IMR-90 (cell line): ENCODE measurements at regions not wholly inside any gene's neighbourhood (a gene's known extent, or its start where the extent isn't known, plus 50 kb on each side); places are given as distances from the start of the nearest gene placed in this dataset.

Experiments
- ATAC-seq: fragments of 200-7000 bp; cut with Tn5 transposase; 2 replicates; pipeline ENCODE4 v1.9.1; 2020; ENCODE audit warnings: low read depth, mild to moderate bottlenecking, moderate library complexity
- BruUV-seq: library from RNA; stranded (reverse); fragments of 400-500 nt; replicated peaks from 2 replicates; lab custom pipeline; 2021; lab: Mats Ljungman, UMichigan
- CTCF ChIA-PET: fragments of 300-600 bp; formaldehyde crosslinking; extraction: SDS; loops from one replicate; lab custom pipeline; 2021; ENCODE audit warnings: antibody characterized with exemption; lab: Yijun Ruan, JAX
- POLR2A ChIA-PET: fragments of 300-600 bp; sonication (Branson Sonifier 250); formaldehyde crosslinking; loops from one replicate; lab custom pipeline; 2022; ENCODE audit warnings: antibody characterized with exemption; ENCODE audit not compliant: unreplicated experiment; lab: Charles Lee
- DNase-seq: peaks from one replicate; pipeline ENCODE4 v3.0.0; 2013
- H2AFZ ChIP-seq: replicated peaks from 2 replicates; pipeline ENCODE3; 2013; ENCODE audit warnings: low read length, mild to moderate bottlenecking; ENCODE audit not compliant: poor library complexity
- H2AK5ac ChIP-seq: 2 replicates; pipeline ENCODE4 v1.6.1; 2013; ENCODE audit warnings: low read depth, low read length, inconsistent platforms
- H2AK9ac ChIP-seq: replicated peaks from 2 replicates; pipeline ENCODE3; 2013; ENCODE audit warnings: mild to moderate bottlenecking, low read depth, low read length, moderate library complexity; ENCODE audit not compliant: poor library complexity
- H2BK120ac ChIP-seq: 2 replicates; pipeline ENCODE4 v1.6.1; 2013; ENCODE audit warnings: low read depth, low read length, inconsistent platforms
- H2BK15ac ChIP-seq: 3 replicates; pipeline ENCODE4 v1.6.1; 2013; ENCODE audit warnings: low read depth, low read length, inconsistent platforms
- H2BK20ac ChIP-seq: 2 replicates; pipeline ENCODE4 v1.6.1; 2013; ENCODE audit warnings: low read depth, mild to moderate bottlenecking, inconsistent platforms, low read length, moderate library complexity
- H2BK5ac ChIP-seq: 2 replicates; pipeline ENCODE4 v1.6.1; 2013; ENCODE audit warnings: mild to moderate bottlenecking, low read depth, low read length, inconsistent platforms; ENCODE audit not compliant: poor library complexity, severe bottlenecking
- H3K14ac ChIP-seq: replicated peaks from 2 replicates; pipeline ENCODE4 v1.6.1; 2013; ENCODE audit warnings: low read depth, low read length, inconsistent platforms
- H3K18ac ChIP-seq: 2 replicates; pipeline ENCODE4 v1.6.1; 2013; ENCODE audit warnings: low read depth, low read length, control low read depth
- H3K23ac ChIP-seq: 2 replicates; pipeline ENCODE4 v1.6.1; 2013; ENCODE audit warnings: low read depth, low read length, inconsistent platforms
- H3K27ac ChIP-seq: 2 replicates; pipeline ENCODE4 v1.5.1; 2013; ENCODE audit warnings: mild to moderate bottlenecking, control low read depth, low read length; ENCODE audit not compliant: insufficient read depth
- H3K27me3 ChIP-seq: 2 replicates; pipeline ENCODE4 v1.6.1; 2013; ENCODE audit warnings: low read length; ENCODE audit not compliant: control insufficient read depth, insufficient read depth
- H3K36me3 ChIP-seq: 2 replicates; pipeline ENCODE4 v1.6.1; 2013; ENCODE audit warnings: low read length, mixed read lengths; ENCODE audit not compliant: control insufficient read depth, insufficient read depth
- H3K4ac ChIP-seq: 2 replicates; pipeline ENCODE4 v1.6.1; 2013; ENCODE audit warnings: low read depth, low read length, inconsistent platforms
- H3K4me1 ChIP-seq: 2 replicates; pipeline ENCODE4 v1.6.1; 2013; ENCODE audit warnings: low read length, mixed read lengths; ENCODE audit not compliant: control insufficient read depth, insufficient read depth
- H3K4me2 ChIP-seq: 2 replicates; pipeline ENCODE4 v1.6.1; 2013; ENCODE audit warnings: low read depth, mild to moderate bottlenecking, control low read depth, low read length, moderate library complexity
- H3K4me3 ChIP-seq: 2 replicates; pipeline ENCODE4 v1.5.1; 2013; ENCODE audit warnings: low read depth, mild to moderate bottlenecking, control low read depth, low read length, moderate library complexity; ENCODE audit not compliant: insufficient read depth
- H3K56ac ChIP-seq: 2 replicates; pipeline ENCODE4 v1.6.1; 2013; ENCODE audit warnings: low read length, inconsistent platforms; ENCODE audit not compliant: insufficient read depth; ENCODE audit errors: extremely low read depth
- H3K79me1 ChIP-seq, 2 experiments: 2 replicates each; pipeline ENCODE4 v1.6.1; 2013; ENCODE audit warnings: low read length in 2 of 2, inconsistent platforms in 1 of 2, low read depth in 1 of 2
- H3K9ac ChIP-seq: 2 replicates; pipeline ENCODE4 v1.6.1; 2013; ENCODE audit warnings: low read depth, low read length, control low read depth
- H3K9me1 ChIP-seq: 2 replicates; pipeline ENCODE4 v1.6.1; 2013; ENCODE audit warnings: low read length, inconsistent platforms; ENCODE audit not compliant: insufficient read depth
- H3K9me3 ChIP-seq: 2 replicates; pipeline ENCODE4 v1.6.1; 2013; ENCODE audit warnings: low read length; ENCODE audit not compliant: control insufficient read depth, insufficient read depth
- H4K20me1 ChIP-seq: 2 replicates; pipeline ENCODE4 v1.6.1; 2013; ENCODE audit warnings: low read length, inconsistent platforms; ENCODE audit not compliant: insufficient read depth
- H4K5ac ChIP-seq: 2 replicates; pipeline ENCODE4 v1.6.1; 2013; ENCODE audit warnings: mild to moderate bottlenecking, low read depth, low read length, control low read depth
- H4K8ac ChIP-seq, 2 experiments: 2 replicates each; pipeline ENCODE4 v1.6.1; 2013; ENCODE audit warnings: low read depth in 2 of 2, low read length in 2 of 2, control low read depth in 1 of 2, inconsistent platforms in 1 of 2
- H4K91ac ChIP-seq: 2 replicates; pipeline ENCODE4 v1.6.1; 2013; ENCODE audit warnings: low read depth, low read length, inconsistent platforms; ENCODE audit not compliant: insufficient read depth
- NFE2L2 ChIP-seq: fragments of 150-350 bp; IDR thresholded peaks from 2 replicates; pipeline ENCODE4 v1.6.1; 2016; ENCODE audit warnings: low read depth, mild to moderate bottlenecking, low read length
- POLR2A ChIP-seq: IDR thresholded peaks from 2 replicates; pipeline ENCODE4 v1.6.1; 2012; ENCODE audit warnings: mild to moderate bottlenecking, low read depth, low read length
- RAD21 ChIP-seq: IDR thresholded peaks from 2 replicates; pipeline ENCODE4 v1.6.1; 2012; ENCODE audit warnings: low read length, improper control_type of control experiment
- USF2 ChIP-seq: fragments of 150-350 bp; IDR thresholded peaks from 2 replicates; pipeline ENCODE4 v1.6.1; 2017; ENCODE audit warnings: mild to moderate bottlenecking, antibody characterized with exemption, low read length, low read depth
- WGBS, 2 experiments: methylation state at CpG; one replicate each; pipeline versions ENCODE4 v1.1.5 to v1.1.7; 2013; ENCODE audit warnings: missing lambda C conversion rate in 2 of 2; ENCODE audit not compliant: insufficient read length in 1 of 2; ENCODE audit errors: extremely low coverage in 2 of 2; 5-methylcytosine and 5-hydroxymethylcytosine counted together
- dilution Hi-C: fragments of 300-500 bp; cut with HindIII; formaldehyde crosslinking; loops from one replicate; pipeline ENCODE4 v1.14.3; 2018; ENCODE audit warnings: low sequenced_read_pairs; ENCODE audit not compliant: unreplicated experiment
- in situ Hi-C: fragments of 300-500 bp; cut with MboI; formaldehyde crosslinking; loops from 3 replicates; pipeline ENCODE4 v1.14.3; 2019; ENCODE audit warnings: low sequenced_read_pairs, inconsistent platforms, mixed read lengths
- intact Hi-C: fragments of 100-400 bp; cut with micrococcal nuclease; formaldehyde crosslinking; loops from 2 replicates; pipeline ENCODE4 v1.10.0; 2022

DNA sequence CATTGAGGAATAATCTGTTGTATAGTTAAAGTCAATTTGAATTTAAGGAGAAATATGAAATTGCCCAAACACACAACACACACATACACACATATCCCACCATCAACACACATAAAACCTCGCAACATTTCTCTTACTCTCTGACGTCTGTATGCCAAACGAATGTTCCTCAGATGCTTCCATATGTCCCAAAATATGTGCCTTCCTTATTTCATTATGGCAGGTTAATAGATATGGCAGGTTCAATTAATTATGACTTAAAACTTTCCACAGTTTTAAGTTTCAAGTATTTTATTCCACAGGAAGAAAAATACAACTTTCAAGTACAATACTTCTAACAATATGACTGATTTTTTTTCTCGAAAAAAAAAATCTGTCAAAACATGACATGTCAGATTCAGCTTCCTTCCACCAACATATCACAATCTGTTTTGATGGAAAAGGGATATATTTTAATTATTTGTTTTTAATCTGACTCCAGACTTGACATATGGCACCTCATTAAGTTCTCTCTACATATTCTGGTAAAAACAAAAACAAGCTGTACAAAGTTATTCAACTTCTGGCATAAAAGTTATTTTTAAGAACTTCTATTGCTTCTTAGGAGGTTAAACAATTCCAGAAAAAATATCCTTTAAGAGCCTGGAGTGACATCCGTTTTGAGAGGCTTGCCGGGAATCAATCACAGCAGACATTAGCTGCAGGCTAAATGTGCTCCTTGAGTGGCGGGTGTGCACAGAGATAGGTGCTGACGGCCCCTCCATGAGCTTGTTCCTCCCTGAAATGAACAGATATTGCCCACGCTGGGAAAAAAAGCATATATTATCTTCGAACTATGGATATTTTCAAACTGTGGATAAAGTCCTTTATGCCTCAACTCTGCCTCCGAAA, 812.7 kb downstream of the DCDC2C start:
- H4K20me1 ChIP-seq, result no peaks in the 10 kb centered on the region
- POLR2A ChIA-PET, result no interaction called here
- in situ Hi-C loops, result no loop called here
- DNase-seq (no peak), ATAC-seq (no peak)
- no peak overlapping the region for H2AK9ac ChIP-seq
- peaks cover 19% of the 10 kb centered on the region for H3K9me3 ChIP-seq
- no peaks in the 10 kb centered on the region for H3K4me1 ChIP-seq
- H3K4me3 ChIP-seq, result no peak overlapping the region
- TF ChIP-seq POLR2A (no peak), USF2 (no peak), RAD21 (no peak), NFE2L2 (no peak)
- H2BK20ac ChIP-seq, result no peak overlapping the region
- H2BK15ac ChIP-seq, result no peak overlapping the region
- WGBS, 2 experiments, result 100% methylated on average over 1 of the region's 11 CpGs; no CpG with 5 or more reads in 1 of the 2 experiments
- no peak overlapping the region for H3K4me2 ChIP-seq
- H3K9me1 ChIP-seq, result no peaks in the 10 kb centered on the region
- CTCF ChIA-PET, result interaction anchor here (0.7 kb wide), 1 partner anchor 259 kb away, joined by 6 read pairs; no protein-coding TSS in a partner anchor
- intact Hi-C loops, result no loop called here
- H2BK5ac ChIP-seq, result no peak overlapping the region
- H3K56ac ChIP-seq, result no peak overlapping the region
- no peak overlapping the region for H2AK5ac ChIP-seq
- H2AFZ ChIP-seq, result no peak overlapping the region
- H3K9ac ChIP-seq, result no peak overlapping the region
- no peaks in the 10 kb centered on the region for H3K27me3 ChIP-seq
- H2BK120ac ChIP-seq, result no peak overlapping the region
- no peak overlapping the region for H4K5ac ChIP-seq
- no peaks in the 10 kb centered on the region for H3K36me3 ChIP-seq
- dilution Hi-C loops, result no loop called here
- no peak overlapping the region for H3K14ac ChIP-seq
- no peaks in the 10 kb centered on the region for H3K79me1 ChIP-seq
- H3K23ac ChIP-seq, result no peak overlapping the region
- no peak overlapping the region for H3K27ac ChIP-seq
- H3K4ac ChIP-seq, result no peak overlapping the region
- no peak overlapping the region for H4K91ac ChIP-seq
- H4K8ac ChIP-seq, result no peak overlapping the region
- H3K18ac ChIP-seq, result no peak overlapping the region
- BruUV-seq, result no TSS peak
